Hindlimb muscle (tissue), 1 donor: ENCODE measurements at regions not wholly inside any gene's neighbourhood (a gene's known extent, or its start where the extent isn't known, plus 50 kb on each side); places are given as distances from the start of the nearest gene placed in this dataset.

Source experiments
- DNase-seq: peaks from one replicate; pipeline ENCODE4 v3.0.0-alpha.2; 2013

- DNase-seq = no peak
Observed at GRCh38 chr5:133683646-133684596, 71.6 kb upstream of the FSTL4 start.

GRCh38 chr5:133682451-133682850 lies 70.1 kb upstream of the FSTL4 start:
- DNase-seq = no peak

GRCh38 chr5:133681896-133682295 lies 69.6 kb upstream of the FSTL4 start:
- DNase-seq = no peak

GRCh38 chr5:133680830-133681565 lies 68.7 kb upstream of the FSTL4 start:
- DNase-seq = no peak

- no peak for DNase-seq
Observed at GRCh38 chr5:133679534-133679933, 67.2 kb upstream of the FSTL4 start.

GRCh38 chr5:133675376-133676154 lies 63.2 kb upstream of the FSTL4 start:
- DNase-seq = no peak

GRCh38 chr5:133670336-133670735 lies 58.0 kb upstream of the FSTL4 start:
- no peak for DNase-seq

- DNase-seq = no peak
Observed at GRCh38 chr5:133669472-133669871, 57.1 kb upstream of the FSTL4 start.

- DNase-seq = no peak
Observed at GRCh38 chr5:133668458-133668857, 56.1 kb upstream of the FSTL4 start.

GRCh38 chr5:133667217-133667616 lies 54.9 kb upstream of the FSTL4 start:
- DNase-seq = no peak

GRCh38 chr5:133665571-133665970 lies 53.2 kb upstream of the FSTL4 start:
- DNase-seq = no peak

- DNase-seq = no peak
Observed at GRCh38 chr5:133664422-133664821, 52.1 kb upstream of the FSTL4 start.

GRCh38 chr5:133663397-133664054 lies 51.2 kb upstream of the FSTL4 start:
- DNase-seq = no peak

GRCh38 chr5:133662578-133662977 lies 50.2 kb upstream of the FSTL4 start:
- DNase-seq = no peak
